Smooth muscle cell (in vitro differentiated cells): ENCODE measurements at regions not wholly inside any gene's neighbourhood (a gene's known extent, or its start where the extent isn't known, plus 50 kb on each side); places are given as distances from the start of the nearest gene placed in this dataset.

Experiments
- DNase-seq: peaks from one replicate; lab custom pipeline; 2025; ENCODE audit not compliant: unreplicated experiment; lab: John Stamatoyannopoulos, UW
- H2AFZ ChIP-seq: fragments of 200-600 bp; sonication (generic); 2 replicates; pipeline ENCODE4 v1.6.0; 2016; ENCODE audit warnings: antibody characterized with exemption, low read depth, mild to moderate bottlenecking
- H3F3A ChIP-seq: fragments of 200-600 bp; sonication (generic); 2 replicates; pipeline ENCODE4 v1.6.0; 2017; ENCODE audit warnings: antibody characterized with exemption, low read depth
- H3K27ac ChIP-seq: fragments of 200-600 bp; sonication (generic); 2 replicates; pipeline ENCODE4 v1.5.1; 2016; ENCODE audit warnings: low read depth, mild to moderate bottlenecking
- H3K27me3 ChIP-seq: fragments of 200-600 bp; sonication (generic); 2 replicates; pipeline ENCODE4 v1.6.1; 2016; ENCODE audit warnings: low read depth, mild to moderate bottlenecking
- H3K36me3 ChIP-seq: fragments of 200-600 bp; sonication (generic); 2 replicates; pipeline ENCODE4 v1.5.1; 2016; ENCODE audit warnings: low read depth
- H3K4me1 ChIP-seq: fragments of 200-600 bp; sonication (generic); 2 replicates; pipeline ENCODE4 v1.5.1; 2016; ENCODE audit warnings: low read depth
- H3K4me2 ChIP-seq: fragments of 200-600 bp; sonication (generic); 2 replicates; pipeline ENCODE4 v1.6.0; 2016; ENCODE audit warnings: mild to moderate bottlenecking
- H3K4me3 ChIP-seq: fragments of 200-600 bp; sonication (generic); 2 replicates; pipeline ENCODE4 v1.5.1; 2016; ENCODE audit warnings: mild to moderate bottlenecking
- H3K79me2 ChIP-seq: fragments of 200-600 bp; sonication (generic); 2 replicates; pipeline ENCODE4 v1.6.0; 2016; ENCODE audit warnings: low read depth, mild to moderate bottlenecking
- H3K9ac ChIP-seq: fragments of 200-600 bp; sonication (generic); 2 replicates; pipeline ENCODE4 v1.6.0; 2016; ENCODE audit warnings: low read depth
- H3K9me3 ChIP-seq: fragments of 200-600 bp; sonication (generic); replicated peaks from 2 replicates; pipeline ENCODE4 v1.5.1; 2016; ENCODE audit warnings: low read depth
- H4K20me1 ChIP-seq: fragments of 200-600 bp; sonication (generic); 2 replicates; pipeline ENCODE4 v1.6.0; 2016; ENCODE audit warnings: low read depth
- WGBS: methylation state at CpG from one replicate; pipeline ENCODE4 v1.1.7; 2016; ENCODE audit warnings: low lambda C conversion rate; 5-methylcytosine and 5-hydroxymethylcytosine counted together
- TF ChIP-seq, protein P1 (sequence below): fragments of 200-600 bp; sonication (generic); IDR thresholded peaks from 2 replicates; pipeline ENCODE4 v1.5.1; 2017; ENCODE audit warnings: borderline replicate concordance, mild to moderate bottlenecking, antibody characterized with exemption; ENCODE audit not compliant: insufficient read depth, poor library complexity, severe bottlenecking

- Histone ChIP-seq H3K4me2 (no peak overlapping the region), H3K27me3 (no peaks in the 10 kb centered on the region), H3K9ac (no peak overlapping the region), H3K4me1 (no peaks in the 10 kb centered on the region), H2AFZ (no peak overlapping the region), H3K4me3 (no peak overlapping the region), H3F3A (no peaks in the 10 kb centered on the region), H3K36me3 (no peaks in the 10 kb centered on the region), H4K20me1 (no peaks in the 10 kb centered on the region), H3K27ac (no peak overlapping the region), H3K79me2 (no peaks in the 10 kb centered on the region), H3K9me3 (no peaks in the 10 kb centered on the region)
- TF ChIP-seq, protein P1, sequence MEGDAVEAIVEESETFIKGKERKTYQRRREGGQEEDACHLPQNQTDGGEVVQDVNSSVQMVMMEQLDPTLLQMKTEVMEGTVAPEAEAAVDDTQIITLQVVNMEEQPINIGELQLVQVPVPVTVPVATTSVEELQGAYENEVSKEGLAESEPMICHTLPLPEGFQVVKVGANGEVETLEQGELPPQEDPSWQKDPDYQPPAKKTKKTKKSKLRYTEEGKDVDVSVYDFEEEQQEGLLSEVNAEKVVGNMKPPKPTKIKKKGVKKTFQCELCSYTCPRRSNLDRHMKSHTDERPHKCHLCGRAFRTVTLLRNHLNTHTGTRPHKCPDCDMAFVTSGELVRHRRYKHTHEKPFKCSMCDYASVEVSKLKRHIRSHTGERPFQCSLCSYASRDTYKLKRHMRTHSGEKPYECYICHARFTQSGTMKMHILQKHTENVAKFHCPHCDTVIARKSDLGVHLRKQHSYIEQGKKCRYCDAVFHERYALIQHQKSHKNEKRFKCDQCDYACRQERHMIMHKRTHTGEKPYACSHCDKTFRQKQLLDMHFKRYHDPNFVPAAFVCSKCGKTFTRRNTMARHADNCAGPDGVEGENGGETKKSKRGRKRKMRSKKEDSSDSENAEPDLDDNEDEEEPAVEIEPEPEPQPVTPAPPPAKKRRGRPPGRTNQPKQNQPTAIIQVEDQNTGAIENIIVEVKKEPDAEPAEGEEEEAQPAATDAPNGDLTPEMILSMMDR = no peak
- WGBS = 74% methylated on average over 5 of the region's 5 CpGs
- no peak for DNase-seq
These were observed 292.4 kb downstream of the TRIB2 start for GRCh38 chr2:13009027-13009642.

- no peak for DNase-seq
- WGBS = 87% methylated on average over 5 of the region's 5 CpGs
- Histone ChIP-seq H3K36me3 (no peaks in the 10 kb centered on the region), H3K4me2 (no peak overlapping the region), H3K27me3 (no peaks in the 10 kb centered on the region), H3K27ac (no peak overlapping the region), H3F3A (no peaks in the 10 kb centered on the region), H4K20me1 (no peaks in the 10 kb centered on the region), H3K79me2 (no peaks in the 10 kb centered on the region), H3K9ac (no peak overlapping the region), H3K4me1 (peaks cover 5% of the 10 kb centered on the region), H3K9me3 (no peaks in the 10 kb centered on the region), H3K4me3 (no peak overlapping the region), H2AFZ (no peak overlapping the region)
- TF ChIP-seq, protein P1 = no peak
These were observed 293.5 kb downstream of the TRIB2 start for GRCh38 chr2:13010283-13010682.

DNA sequence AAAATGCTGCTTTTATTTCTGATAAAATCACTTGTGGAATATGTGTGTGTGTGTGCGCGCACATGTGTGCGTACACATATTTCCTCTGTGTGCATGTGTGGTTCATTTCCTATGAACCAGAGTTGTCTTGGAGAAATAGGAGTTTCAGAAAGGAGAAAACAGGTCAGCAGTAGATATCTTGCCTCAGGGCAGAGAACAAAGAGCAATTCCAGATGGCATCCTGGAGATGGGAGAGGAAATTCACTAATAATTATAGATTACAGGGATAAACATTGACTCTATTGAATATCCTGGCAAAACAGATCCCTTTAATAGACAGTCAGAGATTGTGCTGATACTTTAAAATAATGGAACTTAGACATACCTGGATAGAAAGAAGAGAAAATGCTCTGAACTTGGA, 298.0 kb downstream of the TRIB2 start:
- H3K4me1 ChIP-seq = peaks cover 19% of the 10 kb centered on the region
- no peak overlapping the region for H3K27ac ChIP-seq
- no peaks in the 10 kb centered on the region for H3K27me3 ChIP-seq
- H2AFZ ChIP-seq = no peak overlapping the region
- H3F3A ChIP-seq = no peaks in the 10 kb centered on the region
- H3K79me2 ChIP-seq = no peaks in the 10 kb centered on the region
- no peak overlapping the region for H3K4me2 ChIP-seq
- H3K36me3 ChIP-seq = no peaks in the 10 kb centered on the region
- WGBS = 97% methylated on average over 3 of the region's 3 CpGs
- H4K20me1 ChIP-seq = no peaks in the 10 kb centered on the region
- no peaks in the 10 kb centered on the region for H3K9me3 ChIP-seq
- TF ChIP-seq, protein P1 = no peak
- no peak overlapping the region for H3K4me3 ChIP-seq
- H3K9ac ChIP-seq = no peak overlapping the region
- no peak for DNase-seq
